GM19025 (cell line): ENCODE measurements at regions not wholly inside any gene's neighbourhood (a gene's known extent, or its start where the extent isn't known, plus 50 kb on each side); places are given as distances from the start of the nearest gene placed in this dataset.
"Not testable (repeated sequence)": the region's sequence is repeated elsewhere in the genome, so short reads cannot be mapped to it uniquely, and the experiment has no call there.

Source experiments
- ATAC-seq: cut with Tn5 transposase; IDR thresholded peaks from one replicate; pipeline ENCODE4 v1.9.1; 2021; ENCODE audit warnings: mild to moderate bottlenecking, low read depth, moderate library complexity; ENCODE audit not compliant: unreplicated experiment

- ATAC-seq: no peak
Observed at GRCh38 chr6:68082086-68082485, 553.0 kb upstream of the ADGRB3 start.

- no peak for ATAC-seq
Observed at GRCh38 chr6:68080074-68080473, 555.0 kb upstream of the ADGRB3 start.

GRCh38 chr6:68077661-68078060 lies 557.4 kb upstream of the ADGRB3 start:
- no peak for ATAC-seq

DNA sequence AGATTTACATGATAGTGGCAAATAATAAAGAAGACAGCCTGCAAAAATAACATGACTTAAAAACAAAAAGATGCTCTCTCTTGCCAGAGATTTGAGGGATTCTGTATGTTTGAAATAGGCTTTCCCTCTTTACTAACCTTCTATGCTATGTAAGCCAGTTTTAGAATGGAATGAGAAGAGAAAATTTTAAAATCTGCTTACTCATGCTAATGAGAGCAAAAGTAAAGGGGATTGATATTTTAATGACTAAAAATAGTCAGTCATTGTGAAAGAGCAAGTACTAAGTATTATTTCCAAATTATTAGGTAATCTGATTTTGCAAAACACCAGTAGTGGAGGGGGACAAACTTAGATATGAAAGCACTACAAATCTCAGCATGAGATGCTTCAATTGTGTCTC lies 563.3 kb upstream of the ADGRB3 start:
- no peak for ATAC-seq

DNA sequence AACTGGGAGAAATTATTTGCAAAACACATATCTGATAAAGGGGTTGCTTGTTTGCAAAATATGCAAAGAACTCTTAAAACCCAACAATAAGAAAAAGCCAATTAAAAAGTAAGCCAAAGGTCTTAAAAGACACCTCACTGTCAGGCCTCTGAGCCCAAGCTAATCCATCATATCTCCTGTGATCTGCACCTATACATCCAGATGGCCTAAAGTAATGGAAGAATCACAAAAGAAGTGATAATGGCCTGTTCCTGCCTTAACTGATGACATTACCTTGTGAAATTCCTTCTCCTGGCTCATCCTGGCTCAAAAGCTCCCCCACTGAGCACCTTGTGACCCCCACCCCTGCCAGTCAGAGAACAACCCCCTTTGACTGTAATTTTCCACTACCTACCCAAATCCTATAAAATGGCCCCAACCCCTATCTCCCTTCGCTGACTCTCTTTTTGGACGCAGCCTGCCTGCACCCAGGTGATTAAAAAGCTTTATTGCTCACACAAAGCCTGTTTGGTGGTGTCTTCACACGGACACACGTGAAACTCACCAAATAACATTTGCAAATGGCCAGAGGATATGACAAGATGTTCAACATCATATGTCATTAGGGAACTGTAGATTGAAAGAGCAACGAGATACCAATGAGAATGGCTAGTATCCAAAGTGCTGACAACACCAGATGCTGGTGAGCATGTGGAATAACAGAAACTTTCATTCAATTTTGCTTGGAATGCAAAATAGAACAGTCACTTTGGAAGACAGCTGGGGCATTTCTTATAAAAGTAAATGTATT lies 565.0 kb upstream of the ADGRB3 start:
- ATAC-seq: no peak

DNA sequence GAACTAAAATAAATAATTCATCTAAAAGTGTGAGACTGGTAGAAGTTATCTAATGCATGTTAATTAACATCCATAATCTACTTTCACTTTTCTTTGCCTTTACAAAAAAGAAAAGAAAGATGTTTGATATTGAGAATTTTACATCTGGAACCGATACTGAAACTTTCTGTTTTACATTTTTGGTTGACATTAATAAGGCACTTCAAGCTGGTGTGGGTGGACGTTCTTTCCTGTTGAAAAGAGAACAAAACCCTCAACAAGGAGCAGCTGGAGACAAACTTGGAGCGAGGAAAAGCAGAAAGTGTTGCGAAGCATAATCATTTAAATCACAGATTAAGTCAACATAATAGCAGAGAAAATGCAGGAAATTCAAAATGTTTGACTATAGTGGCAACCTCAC lies 575.2 kb upstream of the ADGRB3 start:
- no peak for ATAC-seq

DNA sequence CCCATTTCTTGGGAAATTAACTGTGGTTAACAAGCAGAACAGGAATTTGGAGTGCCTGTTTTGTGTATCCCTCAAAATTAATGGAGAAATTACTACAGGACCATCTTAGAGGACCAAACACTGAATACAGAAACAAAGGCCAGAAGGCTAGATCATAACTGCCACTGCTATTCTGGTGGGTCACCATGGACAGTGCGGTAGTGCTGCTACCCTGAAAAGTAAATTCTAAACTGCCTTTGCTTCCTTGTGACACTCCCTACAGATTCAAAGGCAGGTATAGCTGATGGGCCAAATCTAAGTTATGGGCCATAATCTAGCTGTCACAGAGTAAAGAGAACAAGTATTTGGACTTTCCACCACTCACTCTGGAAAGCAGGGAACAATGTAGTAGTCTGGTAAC lies 575.8 kb upstream of the ADGRB3 start:
- ATAC-seq: no peak

DNA sequence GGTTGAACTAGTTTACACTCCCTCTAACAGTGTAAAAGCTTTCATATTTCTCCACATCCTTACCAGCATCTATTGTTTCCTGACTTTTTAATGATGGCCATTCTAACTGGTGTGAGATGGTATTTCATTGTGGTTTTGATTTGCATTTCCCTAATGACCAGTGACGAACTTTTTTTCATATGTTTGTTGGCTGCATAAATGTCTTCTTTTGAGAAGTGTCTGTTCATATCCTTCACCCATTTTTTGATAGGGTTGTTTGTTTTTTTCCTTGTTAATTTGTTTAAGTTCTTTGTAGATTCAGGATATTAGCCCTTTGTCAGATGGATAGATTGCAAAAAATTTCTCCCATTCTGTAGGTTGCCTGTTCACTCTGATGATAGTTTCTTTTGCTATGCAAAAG lies 578.5 kb upstream of the ADGRB3 start:
- ATAC-seq: not testable (repeated sequence)

GRCh38 chr6:68054756-68055155 lies 580.3 kb upstream of the ADGRB3 start:
- ATAC-seq: no peak

GRCh38 chr6:68053805-68054373 lies 581.2 kb upstream of the ADGRB3 start:
- ATAC-seq: no peak

- ATAC-seq: no peak
Observed at GRCh38 chr6:68052234-68052633, 582.8 kb upstream of the ADGRB3 start.

- ATAC-seq: no peak
Observed at GRCh38 chr6:68049562-68049961, 585.5 kb upstream of the ADGRB3 start.

- no peak for ATAC-seq
Observed at GRCh38 chr6:68046756-68047155, 588.3 kb upstream of the ADGRB3 start.

DNA sequence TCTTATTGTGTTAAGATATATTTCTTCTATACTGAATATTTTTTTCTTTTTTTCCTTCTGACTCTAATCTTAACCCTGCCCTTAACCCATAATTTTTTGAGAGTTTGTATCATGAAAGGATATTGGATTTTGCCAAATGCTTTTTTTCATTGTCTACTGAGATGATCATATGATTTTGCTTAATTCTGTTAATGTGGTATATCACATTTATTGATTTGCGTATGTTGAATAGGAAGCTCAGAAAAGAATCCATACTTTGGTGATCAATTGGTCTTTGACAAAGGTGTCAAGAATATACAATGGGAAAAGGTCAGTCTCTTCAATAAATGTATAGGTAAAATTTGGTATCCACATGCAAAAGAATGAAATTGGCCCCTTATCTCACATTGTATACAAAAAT lies 588.8 kb upstream of the ADGRB3 start:
- no peak for ATAC-seq

DNA sequence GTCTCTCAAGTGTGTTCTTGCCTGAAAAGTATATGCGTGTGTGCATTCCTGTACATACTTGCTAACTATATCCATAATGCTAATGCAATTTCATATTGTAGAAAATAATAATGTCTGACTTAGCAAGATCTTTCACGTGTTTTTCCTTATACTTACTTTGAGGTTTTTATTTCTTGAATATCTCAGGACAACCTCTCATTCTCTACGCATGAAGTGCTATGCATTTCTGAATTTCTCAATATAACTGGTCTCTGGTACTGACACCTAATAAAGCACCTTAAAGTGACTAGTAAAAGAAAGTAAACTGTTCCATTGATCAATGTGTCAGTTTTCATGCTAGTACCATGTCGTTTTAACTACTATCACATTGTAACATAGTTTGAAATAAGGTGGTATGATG lies 589.9 kb upstream of the ADGRB3 start:
- no peak for ATAC-seq

GRCh38 chr6:68044264-68044663 lies 590.8 kb upstream of the ADGRB3 start:
- no peak for ATAC-seq

DNA sequence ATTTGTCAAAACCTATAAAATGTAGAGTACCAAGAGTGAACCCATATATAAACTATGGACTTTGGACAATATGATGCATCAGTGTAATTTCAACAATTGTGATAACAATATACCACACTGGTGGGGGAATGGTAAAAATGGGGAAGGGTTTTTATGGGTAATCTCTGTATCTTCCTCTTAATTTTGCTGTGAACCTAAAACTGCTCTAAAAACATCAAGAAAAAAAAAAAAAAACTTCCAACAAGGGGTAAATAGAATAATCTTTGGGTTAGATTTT lies 592.0 kb upstream of the ADGRB3 start:
- no peak for ATAC-seq

GRCh38 chr6:68042339-68043121 lies 592.6 kb upstream of the ADGRB3 start:
- ATAC-seq: no peak

DNA sequence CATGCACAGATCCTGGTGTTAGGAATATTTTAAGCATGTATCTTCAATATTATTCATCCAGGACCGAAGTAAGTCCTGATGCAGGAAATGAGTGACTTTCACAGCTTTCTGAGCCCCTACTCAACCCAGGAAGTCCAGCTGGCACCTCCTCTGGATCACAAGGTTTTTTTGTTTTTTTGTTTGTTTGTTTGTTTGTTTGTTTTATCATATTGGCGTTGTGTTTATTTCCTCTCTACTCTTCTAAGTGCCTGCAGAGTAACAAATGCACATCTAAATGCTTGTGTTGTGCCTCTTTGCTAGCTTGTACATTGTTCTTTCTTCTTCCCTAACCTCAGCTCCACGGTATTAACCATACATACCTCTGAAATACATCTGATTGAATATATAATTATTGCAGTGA lies 594.3 kb upstream of the ADGRB3 start:
- ATAC-seq: no peak

DNA sequence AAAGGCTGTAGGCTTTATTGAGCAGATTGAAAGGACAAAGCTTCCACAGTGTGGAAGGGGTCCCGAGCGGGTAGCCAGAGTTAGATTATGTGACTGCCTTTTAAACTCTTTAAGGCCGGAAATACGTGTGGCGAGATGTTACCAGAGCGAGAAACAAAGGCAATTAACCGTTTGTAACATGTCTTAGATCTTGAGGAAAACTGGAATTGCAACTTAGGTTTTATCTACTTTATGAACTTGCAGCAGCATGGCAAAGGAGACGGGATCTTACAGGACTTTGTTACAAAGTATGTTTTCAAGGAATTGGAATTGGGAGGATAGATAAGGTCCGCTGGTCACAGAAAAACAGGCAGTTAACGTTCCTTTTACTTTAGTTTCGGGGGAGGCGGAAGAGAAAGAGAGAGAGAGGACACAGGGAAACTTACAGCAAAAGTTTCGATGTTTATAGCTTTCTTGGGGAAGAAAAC lies 594.7 kb upstream of the ADGRB3 start:
- ATAC-seq: no peak

DNA sequence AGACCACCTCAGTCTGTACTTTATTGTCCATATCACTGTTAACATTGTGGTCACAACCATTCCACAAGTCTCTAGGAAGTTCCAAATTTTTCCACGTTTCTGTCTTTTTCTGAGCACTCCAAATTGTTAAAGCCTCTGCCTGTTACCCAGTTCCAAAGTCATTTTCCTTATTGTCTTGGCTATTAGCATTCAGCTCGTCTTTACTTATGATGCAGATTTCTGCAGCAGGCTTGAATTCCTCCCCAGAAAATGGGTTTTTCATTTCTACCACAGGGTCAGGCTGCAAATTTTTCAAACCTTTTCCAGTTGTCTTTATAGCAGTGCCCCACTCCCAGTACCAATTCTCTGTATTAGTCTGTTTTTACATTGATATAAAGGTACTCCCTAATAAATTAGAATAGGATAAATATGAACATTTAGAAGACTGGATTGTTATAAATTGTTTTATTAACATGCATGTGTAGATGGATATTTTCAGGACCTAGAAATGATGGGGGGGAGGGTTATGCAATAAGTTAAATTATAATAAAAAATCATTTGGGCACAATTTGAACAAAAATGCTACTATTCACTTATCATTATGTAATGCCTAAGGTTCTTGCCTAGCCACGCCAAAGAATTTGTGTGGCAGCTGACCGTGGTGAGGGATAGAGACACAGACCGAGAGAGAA lies 595.3 kb upstream of the ADGRB3 start:
- ATAC-seq: no peak
